GM19035 (cell line): ENCODE measurements at regions not wholly inside any gene's neighbourhood (a gene's known extent, or its start where the extent isn't known, plus 50 kb on each side); places are given as distances from the start of the nearest gene placed in this dataset.
"Not testable (repeated sequence)": the region's sequence is repeated elsewhere in the genome, so short reads cannot be mapped to it uniquely, and the experiment has no call there.

Source experiments
- ATAC-seq: cut with Tn5 transposase; IDR thresholded peaks from one replicate; pipeline ENCODE4 v1.9.1; 2021; ENCODE audit not compliant: unreplicated experiment

DNA sequence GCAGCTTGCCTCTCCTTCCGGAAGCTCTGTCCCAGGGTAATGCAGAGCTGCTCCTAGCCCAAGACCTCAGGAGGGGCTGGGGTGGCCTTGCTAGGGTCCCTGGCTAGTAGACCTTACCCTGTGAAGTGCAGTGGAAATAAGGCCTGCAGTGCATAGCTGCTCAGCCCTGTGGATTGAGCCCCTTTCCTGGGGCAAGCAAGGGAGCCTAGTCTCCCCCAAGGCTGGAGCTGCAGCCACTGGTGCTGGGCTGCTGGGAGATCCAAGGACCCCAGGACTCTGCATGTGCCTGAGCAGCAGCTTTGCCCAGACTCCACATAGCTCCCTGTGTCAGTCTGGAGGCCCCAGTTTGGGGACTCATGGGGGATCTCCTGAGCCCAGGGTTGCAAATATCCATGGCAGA is 57.9 kb downstream of the FANCF start:
- ATAC-seq, result no peak

DNA sequence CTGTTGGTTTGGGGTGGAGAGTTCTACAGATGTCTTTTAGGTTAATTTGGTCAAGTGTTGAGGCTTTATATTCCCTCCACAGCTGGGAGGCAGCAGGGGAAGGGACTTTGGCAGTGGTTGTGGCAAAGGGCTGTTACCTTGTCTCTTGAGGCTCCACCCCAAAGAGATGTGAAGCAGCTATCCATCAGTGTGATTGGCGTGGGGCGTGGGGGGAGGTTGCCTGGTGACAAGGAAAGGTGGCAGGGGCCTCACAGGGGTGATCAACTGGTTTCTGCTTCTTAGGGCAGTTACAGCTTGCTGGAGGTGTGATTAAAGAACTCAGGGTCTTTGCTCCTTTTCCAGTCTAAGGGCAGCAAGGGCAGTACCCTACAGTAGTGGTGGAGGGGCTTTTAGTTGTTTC is 59.3 kb downstream of the FANCF start:
- no peak for ATAC-seq

DNA sequence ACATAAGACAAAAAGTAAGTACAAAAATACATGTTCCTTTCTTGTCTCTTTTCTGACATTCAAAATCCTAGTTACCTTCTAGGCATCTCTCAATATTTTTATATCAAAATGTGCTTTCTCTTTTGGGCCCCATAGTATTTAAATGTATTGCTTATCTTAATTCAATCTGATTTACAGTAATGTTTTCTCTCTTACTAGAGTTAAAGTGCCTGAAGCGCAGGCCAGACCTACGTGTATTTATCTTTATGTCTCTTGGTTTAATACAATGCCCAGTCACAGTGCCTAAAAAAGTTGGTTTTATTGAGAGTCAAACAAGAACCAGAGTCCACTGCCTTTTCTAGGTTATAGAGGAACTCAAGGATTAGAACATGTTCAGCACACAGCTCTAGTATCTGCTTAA is 64.3 kb downstream of the FANCF start:
- ATAC-seq, result no peak

DNA sequence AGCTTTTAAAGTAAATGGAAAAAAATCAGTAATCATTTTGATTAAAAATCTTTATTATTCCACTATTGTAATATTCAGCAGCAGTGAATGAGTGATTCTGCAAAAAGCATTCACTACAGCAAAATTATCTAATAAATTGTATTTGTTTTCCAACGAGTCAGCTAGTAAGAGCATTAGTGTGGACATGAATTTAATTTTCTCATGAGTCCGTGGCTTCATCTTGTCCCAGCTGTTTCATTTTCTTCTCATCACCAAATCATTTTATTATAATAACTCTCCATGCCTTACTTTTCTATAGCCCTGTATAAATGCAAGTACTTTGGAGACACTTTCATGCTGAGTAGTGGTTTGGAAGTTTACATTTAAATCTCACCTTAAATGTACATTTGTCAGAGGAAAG is 66.2 kb downstream of the FANCF start:
- no peak for ATAC-seq

DNA sequence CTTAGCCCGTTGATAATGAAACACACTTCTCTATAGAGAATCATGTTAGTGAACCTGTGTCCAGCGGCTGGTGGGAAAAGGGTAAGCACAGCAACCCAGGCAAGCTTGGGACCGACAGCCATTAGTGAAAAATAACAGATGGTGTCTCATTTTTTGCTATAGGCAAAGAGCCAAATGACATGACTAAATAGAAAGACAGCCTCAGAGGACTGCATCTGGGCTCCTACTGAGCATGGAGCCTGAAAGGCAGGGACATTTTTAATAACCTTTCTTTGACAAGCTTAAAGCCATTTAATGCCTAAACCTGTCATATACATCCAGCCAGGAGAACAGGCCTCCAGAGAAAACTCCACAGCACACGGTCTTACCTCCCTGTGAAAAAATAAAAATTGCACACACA is 67.0 kb downstream of the FANCF start:
- ATAC-seq, result no peak

DNA sequence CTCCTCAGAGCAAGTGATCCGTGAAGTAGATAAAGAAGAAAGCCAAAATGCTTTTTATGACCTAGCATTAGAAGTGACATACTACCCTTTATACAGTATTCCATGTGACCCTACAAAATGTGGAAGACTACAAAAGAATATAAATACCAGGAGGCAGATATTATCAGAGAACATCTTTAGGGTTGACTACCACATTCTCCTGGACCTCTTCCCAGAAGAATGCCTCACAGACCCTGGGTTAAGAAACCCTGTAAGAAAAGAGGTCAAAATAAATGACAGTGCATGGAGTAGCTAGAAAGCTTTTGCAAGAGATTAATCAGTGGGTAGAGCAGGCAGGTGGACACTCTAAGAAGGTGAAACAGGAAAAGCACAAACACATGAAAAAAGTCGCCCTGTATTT is 69.2 kb downstream of the FANCF start:
- ATAC-seq, result no peak

DNA sequence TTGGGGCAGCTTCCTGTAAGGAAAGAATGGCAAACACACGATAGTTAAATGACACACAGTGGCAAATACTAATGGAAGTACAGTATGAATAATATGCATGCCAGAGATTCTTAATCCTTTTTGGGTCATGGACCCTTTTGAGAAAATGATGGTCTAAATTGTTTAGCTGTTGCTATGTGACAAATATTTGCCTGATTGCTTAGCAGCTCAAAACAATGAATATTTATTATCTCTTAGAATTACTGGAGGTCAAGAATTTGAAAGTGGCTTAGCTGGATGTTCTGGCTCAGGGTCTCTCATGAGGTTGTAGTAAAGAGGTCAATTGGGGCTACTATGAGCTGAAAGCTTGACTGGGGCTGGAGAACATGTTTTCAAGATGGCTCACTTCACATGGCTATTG is 69.7 kb downstream of the FANCF start:
- no peak for ATAC-seq

DNA sequence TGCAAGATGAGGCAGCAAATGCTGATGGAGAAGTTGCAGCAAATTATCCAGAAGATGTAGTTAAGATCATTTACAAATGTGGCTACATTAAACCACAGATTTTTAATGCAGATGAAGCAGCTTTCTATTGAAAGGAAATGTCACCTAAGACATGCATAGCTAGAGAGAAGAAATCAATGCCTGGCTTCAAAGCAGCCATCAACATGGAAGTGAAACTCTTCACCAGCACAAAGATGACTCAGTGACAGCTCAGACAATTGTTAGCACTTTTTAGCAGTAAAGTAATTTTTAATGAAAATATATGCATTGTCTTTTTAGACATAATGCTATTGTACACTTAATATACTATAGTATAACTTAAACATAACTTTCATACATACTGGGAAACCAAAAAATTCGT is 71.4 kb downstream of the FANCF start:
- peak; percentile 83 for ATAC-seq

DNA sequence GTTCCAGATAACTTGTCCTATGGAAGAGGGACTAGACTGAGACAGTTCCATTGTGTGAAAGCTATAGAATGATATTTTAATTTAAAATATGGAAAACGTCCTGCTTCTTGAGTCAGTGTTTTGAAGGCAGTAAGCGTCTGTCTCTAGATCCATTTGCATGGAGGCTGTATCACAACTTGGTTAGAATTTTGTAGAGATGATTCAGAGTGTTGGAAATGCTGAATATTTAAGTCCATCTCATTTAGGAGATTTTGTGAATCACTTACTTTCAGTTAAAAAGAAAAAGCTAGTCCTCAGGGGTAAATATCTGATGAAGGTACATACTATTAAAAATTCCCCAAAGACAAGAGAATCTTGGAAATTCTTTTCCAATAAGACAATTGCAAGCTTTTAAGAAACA is 72.7 kb downstream of the FANCF start:
- ATAC-seq, result no peak

DNA sequence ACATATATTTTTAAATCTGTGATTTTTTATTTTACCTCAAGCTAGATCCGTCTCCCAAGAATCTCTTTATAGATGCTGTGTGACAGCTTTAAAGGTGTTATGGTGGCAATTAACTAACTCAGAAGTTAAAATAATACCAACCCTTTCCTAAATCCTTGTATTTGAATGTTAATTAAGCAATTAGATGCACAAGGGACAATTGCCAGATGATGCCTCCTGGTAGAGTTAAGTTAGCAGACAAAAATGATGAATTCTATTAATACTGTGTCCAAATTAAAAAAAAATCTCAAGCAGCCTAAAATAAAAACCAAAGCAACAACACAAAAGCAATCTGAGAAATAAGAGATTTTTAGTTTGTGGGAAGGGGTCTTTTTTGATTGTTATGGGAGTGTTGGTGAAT is 78.9 kb downstream of the FANCF start:
- ATAC-seq, result no peak

DNA sequence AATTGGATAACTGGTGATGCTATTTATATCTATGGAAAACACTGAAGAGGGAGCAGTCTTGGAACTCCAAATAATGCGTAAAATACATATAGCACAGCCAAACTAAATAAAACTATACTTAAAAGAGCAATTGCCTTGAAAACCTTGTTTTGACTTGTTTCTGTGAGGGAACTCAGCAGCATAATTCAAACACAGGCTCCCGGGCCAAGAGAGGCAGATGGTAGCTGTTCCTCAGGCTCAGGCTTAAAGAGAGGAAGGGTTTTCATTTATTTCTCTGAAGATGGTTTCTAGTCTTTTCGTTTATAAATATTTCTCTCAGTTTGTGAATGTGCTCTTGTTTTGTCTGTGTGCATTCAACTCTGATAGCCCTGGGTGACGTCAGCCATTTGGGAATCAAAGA is 82.4 kb downstream of the FANCF start:
- ATAC-seq, result no peak

DNA sequence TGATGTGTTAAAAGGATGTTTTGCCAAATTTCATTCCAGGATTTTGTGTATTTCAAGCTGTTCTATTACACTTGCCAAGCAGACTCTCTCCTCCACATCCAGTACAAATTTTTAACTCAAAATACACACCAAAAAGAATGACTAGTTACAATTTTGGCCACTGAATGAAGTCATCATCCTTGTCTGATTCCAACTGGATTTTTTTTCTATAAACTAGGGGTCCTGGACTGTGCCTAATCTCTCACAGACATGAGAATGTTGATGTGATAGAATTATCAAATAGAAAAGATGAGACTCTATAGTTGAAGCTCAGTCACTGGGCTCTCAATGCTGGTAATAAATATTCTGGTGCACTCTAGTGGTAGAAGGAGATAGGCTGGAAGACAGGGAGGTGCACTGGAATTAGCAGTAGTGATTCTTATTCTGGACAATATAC is 85.8 kb downstream of the FANCF start:
- no peak for ATAC-seq

DNA sequence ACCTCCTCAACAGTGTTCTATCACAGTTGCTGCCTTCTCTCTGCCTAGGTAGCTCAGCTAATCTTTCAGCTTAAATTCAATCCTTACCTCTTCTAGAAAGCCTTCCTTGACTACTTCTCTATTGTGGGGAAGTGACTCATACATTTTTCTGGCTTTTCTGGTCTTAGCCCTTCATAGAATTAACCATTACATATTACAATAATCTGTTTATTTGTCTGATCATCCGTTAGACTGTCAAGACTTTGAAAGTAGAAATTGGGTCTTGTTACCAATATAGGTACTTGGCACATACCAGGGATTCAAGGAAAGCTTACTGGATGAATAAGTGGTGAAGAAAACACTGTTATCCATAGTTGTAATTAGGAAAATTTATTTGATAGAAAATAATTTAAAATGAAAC is 89.6 kb downstream of the FANCF start:
- ATAC-seq, result no peak

DNA sequence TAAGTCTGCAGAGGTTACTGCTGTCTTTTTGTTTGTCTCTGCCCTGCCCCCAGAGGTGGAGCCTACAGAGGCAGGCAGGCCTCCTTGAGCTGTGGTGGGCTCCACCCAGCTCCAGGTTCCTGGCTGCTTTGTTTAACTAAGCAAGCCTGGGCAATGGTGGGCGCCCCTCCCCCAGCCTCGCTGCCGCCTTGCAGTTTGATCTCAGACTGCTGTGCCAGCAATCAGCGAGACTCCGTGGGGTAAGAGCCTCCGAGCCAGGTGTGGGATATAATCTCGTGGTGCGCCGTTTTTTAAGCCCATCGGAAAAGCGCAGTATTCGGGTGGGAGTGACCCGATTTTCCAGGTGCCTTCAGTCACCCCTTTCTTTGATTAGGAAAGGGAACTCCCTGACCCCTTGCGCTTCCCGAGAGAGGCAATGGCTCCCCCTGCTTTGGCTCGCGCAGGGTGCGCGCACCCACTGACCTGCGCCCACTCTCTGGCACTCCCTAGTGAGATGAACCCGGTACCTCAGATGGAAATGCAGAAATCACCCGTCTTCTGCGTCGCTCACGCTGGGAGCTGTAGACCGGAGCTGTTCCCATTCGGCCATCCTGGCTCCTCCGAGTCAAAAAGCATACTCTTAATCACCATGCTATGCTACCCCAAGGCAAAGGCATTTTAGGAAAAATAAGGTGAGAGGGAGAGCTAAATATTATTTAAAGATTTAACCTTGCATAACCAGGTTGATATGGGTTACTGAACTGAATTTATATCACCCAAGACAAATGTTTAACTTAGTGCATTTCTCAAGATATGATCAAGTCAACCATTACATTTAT is 96.8 kb downstream of the FANCF start:
- ATAC-seq, result not testable (repeated sequence)

DNA sequence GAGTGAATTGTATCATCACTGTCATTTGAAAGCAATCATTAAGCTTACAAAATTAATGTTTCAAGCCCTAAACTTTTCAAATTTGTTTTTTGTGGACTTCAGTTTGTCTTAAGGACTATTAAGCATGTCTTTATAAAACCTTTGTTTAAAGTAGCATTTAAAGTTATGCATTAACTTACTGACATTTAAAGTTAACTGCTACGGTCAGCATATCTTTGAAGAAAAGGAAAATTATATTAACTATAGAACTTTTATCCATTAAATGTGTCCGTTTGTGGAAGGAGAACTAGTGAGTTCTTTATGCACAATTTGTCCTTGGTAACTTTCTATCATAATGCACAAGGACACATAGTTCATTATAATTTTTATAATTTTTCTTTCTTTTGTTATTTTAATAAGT is 103.4 kb downstream of the FANCF start:
- no peak for ATAC-seq

DNA sequence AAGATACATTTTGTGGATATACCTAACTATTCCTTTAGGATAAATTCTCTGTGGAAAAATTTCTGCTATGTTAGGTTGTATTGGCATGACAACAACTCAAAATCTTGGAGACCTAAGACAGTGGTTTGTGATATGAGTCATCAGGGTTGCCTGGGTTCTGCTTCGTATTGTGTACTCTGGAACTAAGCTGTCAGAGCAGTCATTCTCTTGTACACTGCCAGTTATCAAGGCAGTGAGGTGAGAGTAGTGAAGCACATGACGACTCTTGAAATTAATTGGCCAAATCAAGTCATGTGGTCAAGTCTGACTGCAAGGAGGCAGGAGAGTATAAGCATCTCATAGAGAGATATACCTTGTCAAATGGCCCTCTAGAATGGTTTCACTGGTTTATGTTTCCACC is 104.4 kb downstream of the FANCF start:
- no peak for ATAC-seq

DNA sequence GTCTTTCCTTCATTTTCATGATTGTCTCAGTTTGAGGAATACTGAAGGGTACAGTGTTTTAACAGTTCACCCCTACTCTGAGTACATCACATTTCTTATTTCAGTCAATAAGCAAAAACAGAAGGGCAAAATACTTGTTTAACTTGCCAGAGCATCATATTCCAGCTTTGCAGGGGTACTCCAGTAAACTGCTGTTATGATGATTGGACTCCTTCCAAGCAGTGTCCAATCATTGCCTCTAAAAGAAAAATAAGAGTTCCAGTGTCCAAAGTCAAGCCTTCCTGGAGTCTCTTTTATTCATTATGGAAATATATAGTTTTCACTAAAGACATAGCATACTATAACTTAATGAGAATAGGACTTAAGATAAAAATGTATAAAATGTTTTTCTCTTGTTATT is 105.1 kb downstream of the FANCF start:
- ATAC-seq, result no peak

DNA sequence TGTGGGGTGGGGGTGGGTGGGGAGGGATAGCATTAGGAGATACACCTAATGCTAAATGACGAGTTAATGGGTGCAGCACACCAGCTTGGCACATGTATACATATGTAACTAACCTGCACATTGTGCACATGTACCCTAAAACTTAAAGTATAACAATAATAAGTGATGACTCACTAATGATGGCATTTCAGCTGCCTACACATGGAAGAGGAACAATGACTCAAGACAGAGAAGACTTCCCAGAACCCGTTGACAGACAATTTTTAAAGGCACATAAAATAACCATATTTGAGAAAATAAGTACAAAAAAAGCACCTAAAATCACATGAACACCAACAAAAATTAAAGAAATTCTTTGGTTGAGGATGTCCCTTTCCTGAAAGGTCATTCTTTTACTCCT is 107.3 kb downstream of the FANCF start:
- ATAC-seq, result not testable (repeated sequence)

DNA sequence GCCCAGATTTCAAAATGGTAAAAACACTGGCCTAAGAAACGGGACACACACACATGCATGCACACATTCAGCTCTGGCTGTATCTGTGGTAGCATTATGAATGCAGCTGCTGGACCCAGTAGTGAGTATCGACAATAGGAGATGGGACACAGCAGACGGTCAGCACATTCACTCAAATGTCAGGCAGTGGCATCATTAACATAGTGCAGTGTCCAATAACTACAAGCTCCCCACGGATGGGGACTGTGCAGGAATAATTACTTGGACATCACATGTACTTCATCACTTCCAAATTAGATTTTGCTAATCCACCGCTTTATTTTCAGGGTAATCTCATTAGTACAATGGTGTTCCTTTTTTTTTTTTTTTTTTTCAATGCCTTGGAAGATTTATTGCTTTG is 109.5 kb downstream of the FANCF start:
- ATAC-seq, result no peak

DNA sequence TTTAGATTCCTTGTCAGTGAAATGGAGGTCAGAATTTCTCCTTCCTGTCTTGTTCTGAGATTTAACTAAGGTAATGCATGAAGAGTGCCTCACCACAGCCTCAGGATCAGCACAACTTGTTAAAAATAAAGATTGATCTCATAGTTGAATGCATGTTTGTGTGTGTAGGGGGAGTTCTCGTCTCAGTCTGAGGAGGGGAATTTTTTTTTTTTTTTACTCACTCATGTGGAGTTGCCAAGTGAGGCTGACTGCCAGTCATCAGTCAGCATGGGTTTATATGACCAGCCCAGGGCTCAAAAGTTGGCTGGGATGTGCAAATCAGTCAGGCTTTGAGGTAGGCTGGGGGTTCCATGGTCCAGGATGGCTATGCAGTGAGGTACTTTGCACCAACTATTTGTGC is 113.2 kb downstream of the FANCF start:
- ATAC-seq, result no peak

DNA sequence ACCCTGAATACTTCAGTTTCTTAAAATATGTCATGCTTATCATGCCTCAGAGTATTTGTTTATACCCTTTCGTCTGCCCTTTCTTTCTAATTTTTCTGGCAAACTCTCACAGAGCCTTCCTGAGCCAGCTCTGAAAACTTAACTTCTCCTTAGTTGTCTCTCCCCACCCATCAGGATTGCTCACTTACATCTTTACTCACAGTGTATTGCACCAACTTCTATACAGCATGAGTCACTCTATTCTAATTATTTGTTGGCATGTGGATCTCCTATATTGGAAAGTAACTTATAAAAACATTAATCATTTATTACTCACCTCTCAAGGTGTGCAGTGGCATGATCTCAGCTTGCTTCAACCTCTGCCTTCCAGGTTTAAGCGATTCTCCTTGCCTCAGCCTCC is 114.9 kb downstream of the FANCF start:
- no peak for ATAC-seq

DNA sequence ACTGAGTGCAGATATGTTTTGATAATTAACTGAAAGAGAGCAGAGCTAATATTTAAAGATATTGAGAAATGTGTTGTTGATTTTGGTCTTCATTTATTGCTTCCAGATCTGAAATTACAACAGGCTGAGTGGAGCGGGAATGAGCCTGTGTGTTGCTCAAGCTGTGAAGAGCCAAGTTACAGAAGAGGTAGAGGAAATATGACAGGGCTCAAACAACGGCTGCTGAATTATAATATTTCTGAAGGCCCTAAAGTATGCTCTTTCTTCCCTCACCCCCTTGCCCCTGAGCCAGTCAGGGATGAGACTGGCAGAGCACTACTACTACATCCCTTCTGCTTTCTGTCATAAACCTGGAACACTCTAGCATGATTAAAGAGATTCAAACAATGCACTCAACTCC is 115.6 kb downstream of the FANCF start:
- no peak for ATAC-seq

DNA sequence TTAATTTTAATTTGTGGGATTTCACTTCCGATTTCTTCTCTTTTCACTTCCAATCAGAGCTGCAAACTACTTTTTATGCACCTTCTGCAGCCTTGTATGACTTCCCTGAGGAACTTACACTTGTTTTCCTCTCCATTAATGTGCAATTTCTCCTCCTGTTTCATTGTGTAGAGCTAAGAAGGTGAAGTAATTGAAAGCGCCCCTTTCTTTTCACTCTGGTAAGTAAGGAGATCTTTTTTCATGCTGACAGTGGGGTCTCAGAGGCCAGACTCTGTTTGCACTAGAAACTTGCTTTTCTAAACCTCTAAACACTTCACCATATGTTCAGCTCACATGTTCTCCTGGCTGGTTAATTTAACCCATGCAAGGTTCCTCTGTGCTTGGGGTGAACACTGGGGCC is 117.0 kb downstream of the FANCF start:
- no peak for ATAC-seq
